ENCODE measurements at regions not wholly inside any gene's neighbourhood (a gene's known extent, or its start where the extent isn't known, plus 50 kb on each side); places are given as distances from the start of the nearest gene placed in this dataset.
"Not testable (repeated sequence)": the region's sequence is repeated elsewhere in the genome, so short reads cannot be mapped to it uniquely, and the experiment has no call there.

DNA sequence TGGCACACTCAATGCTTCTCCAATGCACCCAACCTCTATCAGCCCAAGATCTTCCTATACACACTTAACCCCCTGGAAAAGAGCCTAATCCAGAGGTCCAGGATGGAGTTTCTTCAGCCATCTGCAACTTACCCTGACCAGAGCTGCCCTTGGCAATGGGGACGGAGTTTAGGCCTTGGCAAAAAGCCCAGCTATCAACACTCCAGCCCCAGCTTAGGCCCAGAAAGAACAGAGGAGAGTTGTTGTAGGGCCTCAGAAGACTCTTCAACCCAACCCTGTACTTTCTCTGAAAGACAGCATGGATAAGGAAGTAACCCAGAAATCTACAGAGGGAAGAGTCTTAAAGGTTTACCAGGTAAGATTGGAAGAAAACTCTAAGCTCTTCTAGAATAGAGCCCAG is 219.3 kb upstream of the PELI2 start:
- DNase-seq = no peak

- DNase-seq = no peak
Measured at GRCh38 chr14:55899531-55899930, 218.7 kb upstream of the PELI2 start.

GRCh38 chr14:55900749-55901148 is 217.5 kb upstream of the PELI2 start:
- no peak for DNase-seq

DNA sequence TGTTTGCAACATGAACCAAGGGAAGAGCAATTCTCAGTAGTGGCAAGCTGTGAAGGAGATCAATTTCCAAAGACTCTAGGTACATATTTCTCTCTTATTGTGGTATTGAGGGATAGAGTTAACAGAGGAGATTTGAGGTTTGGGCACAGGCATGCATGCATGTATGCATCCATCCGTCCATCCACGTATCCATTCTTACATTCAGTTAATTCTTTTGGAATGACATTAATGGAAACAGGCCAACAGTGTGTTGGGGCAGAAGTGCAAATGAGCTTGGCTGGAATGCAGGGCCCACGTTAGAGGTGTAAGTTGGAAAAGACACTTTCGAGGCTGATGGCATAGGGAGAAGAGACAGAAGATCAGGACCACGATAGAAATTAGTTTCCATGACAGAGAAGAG is 216.9 kb upstream of the PELI2 start:
- DNase-seq = no peak

DNA sequence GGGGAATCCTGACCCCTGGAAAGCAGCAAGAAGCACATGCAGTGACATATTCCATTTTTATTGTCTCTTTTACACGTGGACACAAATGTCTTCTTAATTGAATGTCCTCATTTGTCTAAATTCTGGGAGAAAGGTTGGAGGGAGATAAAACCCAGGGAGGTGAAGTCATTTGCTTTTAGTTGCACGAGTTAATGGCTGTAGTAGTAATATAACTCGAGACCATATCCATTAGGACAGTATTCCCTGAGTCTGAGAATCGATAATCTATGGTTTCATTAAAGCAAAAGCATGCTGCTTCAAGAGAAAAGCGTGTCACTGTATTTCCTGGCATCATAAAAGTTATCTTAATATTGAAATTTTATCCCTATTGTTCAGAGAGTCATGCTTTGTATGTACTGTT is 216.0 kb upstream of the PELI2 start:
- DNase-seq = no peak

- DNase-seq = no peak
Measured at GRCh38 chr14:55904086-55904485, 214.1 kb upstream of the PELI2 start.

DNA sequence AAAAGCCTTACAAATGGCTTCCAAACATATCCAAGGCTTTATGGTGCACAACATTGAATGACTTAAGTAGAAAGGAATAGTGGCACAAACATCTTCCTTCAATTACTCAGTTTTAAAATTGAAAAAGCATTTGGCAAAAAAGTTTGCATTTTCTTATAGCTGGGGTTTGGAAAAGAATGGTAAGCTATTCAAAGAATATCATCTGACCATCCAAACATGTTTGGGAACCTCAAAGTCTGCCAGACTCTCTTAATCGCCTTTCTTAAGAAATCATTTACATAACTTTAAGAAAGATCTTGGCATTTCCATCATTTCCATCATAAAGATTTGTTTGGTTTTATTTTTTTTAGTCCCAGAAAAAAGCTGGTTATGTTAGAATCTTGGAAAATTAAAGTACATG is 210.1 kb upstream of the PELI2 start:
- DNase-seq = no peak

- no peak for DNase-seq
Measured at GRCh38 chr14:55909879-55910278, 208.3 kb upstream of the PELI2 start.

GRCh38 chr14:55910601-55911243 is 207.5 kb upstream of the PELI2 start:
- DNase-seq = no peak

DNA sequence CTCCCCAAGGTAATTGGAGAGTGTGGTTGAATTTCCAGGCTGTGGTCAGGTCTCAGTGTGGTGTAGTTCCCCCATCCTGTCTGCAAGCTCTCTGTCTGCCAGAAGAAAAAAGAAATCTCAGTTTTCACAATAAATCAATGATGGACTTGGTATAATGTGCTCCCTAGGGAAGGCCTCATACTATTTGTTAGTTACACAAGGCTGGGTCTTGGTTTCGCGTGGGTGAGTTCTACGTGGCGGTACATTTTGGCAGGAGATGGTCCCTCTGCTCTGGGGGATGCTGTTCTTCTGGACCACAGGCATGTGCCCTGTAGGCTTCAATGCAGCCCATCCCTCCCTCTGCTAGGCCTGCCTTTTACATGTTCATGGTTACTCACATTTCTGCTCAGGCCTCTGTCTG is 206.4 kb upstream of the PELI2 start:
- DNase-seq = no peak

- DNase-seq = no peak
Measured at GRCh38 chr14:55912344-55912743, 205.9 kb upstream of the PELI2 start.

GRCh38 chr14:55913324-55914025 is 204.7 kb upstream of the PELI2 start:
- no peak for DNase-seq

DNA sequence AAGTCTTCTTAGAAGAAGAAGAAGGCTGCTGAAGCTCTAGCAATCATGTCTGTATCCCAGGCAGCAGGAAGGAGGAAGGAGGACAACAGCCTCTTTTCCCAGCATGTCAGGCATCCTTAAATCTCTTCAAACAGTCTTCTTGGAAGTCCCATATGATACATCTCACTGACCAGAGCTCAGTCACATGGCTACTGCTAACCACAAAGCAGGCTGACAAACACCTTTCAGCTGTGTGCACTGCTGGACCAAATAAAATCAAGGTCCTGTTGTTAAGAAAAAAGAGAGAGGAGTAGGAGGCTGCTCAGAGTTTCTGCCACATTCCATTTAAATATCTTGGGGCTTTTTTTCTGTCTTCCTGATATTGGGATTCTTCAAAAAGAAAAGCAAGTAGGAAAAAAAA is 203.4 kb upstream of the PELI2 start:
- no peak for DNase-seq

DNA sequence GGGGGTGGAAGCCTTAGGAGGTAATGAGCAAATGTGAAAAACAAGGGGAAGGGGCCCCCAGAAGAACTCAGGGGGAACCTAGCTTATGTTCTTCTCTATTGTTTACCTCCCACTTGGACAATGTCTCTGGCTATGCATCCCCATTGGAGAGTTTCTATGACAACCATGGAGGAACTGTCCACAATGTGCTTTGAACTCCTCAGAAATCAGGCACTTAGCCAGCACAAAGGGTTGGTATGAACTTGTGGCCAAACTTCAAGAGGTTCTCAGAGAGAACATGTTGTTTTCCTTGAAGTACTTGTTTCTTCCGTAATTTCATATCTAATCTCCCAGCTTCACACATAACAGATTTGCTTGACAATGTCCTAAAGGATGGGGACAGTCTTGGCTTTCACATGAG is 202.8 kb upstream of the PELI2 start:
- no peak for DNase-seq

DNA sequence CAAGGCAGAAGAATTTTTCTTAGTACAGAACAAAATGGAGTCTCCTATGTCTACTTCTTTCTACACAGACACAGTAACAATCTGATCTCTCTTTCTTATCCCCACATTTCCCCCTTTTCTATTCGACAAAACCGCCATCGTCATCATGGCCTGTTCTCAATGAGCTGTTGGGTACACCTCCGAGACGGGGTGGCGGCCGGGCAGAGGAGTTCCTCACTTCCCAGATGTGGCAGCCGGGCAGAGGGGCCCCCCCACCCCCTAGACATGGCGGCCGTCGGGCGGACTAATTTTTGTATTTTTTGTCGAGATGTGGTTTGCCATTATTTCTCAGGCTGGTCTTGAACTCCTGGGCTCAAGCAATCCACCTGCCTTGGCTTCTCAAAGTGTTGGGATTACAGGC is 198.4 kb upstream of the PELI2 start:
- DNase-seq = not testable (repeated sequence)

DNA sequence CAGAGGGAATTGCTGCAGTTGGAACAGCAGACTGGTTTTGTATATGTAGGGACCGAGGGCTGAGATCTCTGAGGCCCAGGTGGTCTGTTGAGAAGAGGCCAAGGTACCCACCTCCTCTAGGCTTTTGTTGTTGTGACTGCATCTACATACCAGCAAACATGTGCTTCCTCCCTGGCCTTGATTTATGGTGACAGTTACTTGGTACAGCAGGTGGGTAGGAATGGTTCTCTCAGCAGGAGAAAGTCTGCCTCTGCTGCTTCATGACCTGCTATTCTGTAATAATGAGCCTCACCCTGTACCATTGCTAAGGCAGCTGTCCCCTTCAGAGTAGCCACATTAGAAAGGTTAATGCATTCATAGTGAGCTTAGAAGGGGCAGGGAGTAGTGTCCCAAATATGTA is 196.7 kb upstream of the PELI2 start:
- DNase-seq = no peak

DNA sequence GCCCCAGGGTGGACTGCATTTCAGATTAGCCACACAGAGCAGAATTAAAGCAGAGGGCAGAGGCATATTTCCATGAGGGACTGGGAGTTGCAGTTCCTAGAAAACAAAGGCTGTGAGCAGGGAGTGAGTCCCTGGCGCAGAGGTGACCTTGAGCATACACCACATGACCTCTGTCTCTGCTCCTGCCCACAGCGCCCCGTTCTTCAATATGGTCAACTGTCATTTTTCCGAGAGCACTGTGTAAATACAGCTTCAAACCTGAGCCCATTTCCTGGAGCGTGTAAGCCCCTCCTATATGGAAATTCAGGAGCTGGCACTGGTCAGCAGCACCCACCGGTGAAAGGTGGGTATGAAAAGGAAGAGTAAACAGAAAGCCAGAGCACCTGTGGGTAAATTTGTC is 192.2 kb upstream of the PELI2 start:
- no peak for DNase-seq

DNA sequence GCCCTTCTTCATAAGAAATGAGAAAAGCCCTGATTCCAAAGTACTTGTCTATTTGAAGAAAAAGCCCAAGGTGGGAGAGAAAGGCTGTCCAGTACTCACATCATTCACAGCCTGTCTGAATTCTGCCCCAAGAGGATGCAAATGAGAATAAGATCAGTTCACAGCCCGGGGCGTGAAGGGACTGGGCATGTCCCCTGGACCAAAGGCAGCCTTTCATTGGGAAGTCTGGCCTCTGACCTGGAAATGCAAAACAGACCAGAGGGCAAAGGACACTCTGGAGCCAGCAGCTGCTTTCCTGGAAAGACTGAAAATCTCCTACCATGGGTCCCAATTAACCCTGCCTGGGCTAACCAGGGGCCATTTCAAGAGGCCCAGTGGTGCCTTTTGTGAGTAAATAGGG is 191.2 kb upstream of the PELI2 start:
- DNase-seq = no peak

DNA sequence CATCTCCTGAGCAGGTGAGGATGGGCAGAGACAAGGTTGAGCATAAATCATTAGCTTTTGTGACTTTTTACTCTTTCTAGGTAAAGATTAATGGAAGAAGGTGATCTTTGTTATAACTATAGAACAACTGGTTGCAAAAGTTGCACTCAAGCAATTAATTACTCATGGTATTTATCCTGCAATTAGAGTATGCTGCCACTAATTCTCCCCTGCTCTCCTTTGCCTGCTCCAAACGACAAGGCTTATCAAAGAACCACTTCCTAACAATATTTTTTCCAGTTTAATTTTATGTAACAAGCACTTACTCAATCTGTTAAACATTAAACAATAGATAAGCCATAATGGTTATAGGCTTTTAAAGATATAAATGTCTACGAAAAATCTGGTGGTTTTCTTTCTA is 189.9 kb upstream of the PELI2 start:
- no peak for DNase-seq

DNA sequence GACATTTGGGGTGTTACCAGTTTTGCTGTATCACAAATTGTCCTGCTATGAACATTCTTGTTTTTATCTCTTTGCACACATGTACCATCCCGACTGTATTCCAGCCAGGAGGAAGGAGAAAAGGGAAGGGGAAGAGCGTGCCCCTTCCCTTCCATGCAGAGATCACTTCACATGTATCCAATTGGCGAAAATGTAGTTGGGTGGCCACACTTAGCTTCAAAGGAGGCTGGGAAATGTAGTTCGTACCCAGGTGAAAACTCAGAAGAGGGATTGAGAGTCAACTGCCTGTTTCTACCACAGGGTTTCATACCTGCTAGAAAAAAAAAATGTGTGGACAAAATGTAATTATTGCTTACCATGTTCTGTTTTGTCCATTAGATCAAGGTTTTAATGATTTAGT is 189.1 kb upstream of the PELI2 start:
- no peak for DNase-seq

DNA sequence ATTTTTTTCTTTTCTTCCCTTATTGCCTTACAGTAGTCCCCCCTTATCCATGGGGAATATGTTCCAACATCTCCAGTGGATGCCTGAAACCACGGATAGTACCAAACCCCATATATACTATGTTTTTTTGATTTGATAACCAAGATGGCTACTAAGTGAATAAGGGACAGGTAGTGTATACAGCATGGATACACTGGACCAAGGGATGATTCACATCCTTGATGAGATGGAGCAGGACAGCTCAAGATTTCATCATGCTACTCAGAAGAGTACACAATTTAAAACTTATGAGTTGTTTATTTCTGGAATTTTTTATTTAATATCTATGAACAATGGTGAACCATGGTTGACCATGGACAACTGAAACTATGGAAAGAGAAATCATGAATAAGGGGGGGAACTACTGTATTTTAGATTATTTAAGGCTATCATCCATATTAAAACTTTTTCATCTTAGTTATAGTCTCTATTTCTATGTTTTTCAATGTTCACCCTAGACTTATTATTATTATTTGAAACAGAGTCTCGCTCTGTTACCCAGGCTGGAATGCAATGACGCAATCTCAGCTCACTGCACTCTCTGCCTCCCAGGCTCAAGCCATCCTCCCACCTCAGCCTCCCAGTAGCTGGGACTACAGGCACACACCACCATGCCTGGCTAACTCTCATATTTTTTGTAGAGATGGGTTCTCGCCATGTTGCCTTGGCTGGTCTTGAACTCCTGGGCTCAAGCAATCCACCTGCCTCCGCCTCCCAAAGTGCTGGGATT is 188.0 kb upstream of the PELI2 start:
- DNase-seq = no peak

- DNase-seq = no peak
Measured at GRCh38 chr14:55936691-55937090, 181.5 kb upstream of the PELI2 start.

- DNase-seq = no peak
Measured at GRCh38 chr14:55938249-55938791, 179.9 kb upstream of the PELI2 start.
